Ishikawa (cell line): ENCODE measurements at regions not wholly inside any gene's neighbourhood (a gene's known extent, or its start where the extent isn't known, plus 50 kb on each side); places are given as distances from the start of the nearest gene placed in this dataset.

Source experiments
- CREB1 ChIP-seq: IDR thresholded peaks from 2 replicates; pipeline ENCODE4 v1.6.1; 2012; ENCODE audit warnings: low read depth
- EGR1 ChIP-seq: IDR thresholded peaks from 2 replicates; pipeline ENCODE4 v1.6.1; 2012
- EP300 ChIP-seq: IDR thresholded peaks from 2 replicates; pipeline ENCODE4 v1.6.1; 2012; ENCODE audit warnings: borderline replicate concordance
- FOXM1 ChIP-seq: IDR thresholded peaks from 2 replicates; pipeline ENCODE4 v1.6.1; 2012; ENCODE audit warnings: low read depth, borderline replicate concordance
- MAX ChIP-seq: IDR thresholded peaks from 2 replicates; pipeline ENCODE4 v1.6.1; 2012
- NFIC ChIP-seq: IDR thresholded peaks from 2 replicates; pipeline ENCODE4 v1.6.1; 2012

GRCh38 chr11:38687008-38687407, 2089.0 kb upstream of the RAG2 start:
- TF ChIP-seq FOXM1: no peak
- no peak for TF ChIP-seq MAX
- TF ChIP-seq EP300: no peak
- no peak for TF ChIP-seq NFIC
- no peak for TF ChIP-seq CREB1
- TF ChIP-seq EGR1: no peak
